ENCODE measurements at regions not wholly inside any gene's neighbourhood (a gene's known extent, or its start where the extent isn't known, plus 50 kb on each side); places are given as distances from the start of the nearest gene placed in this dataset.

GRCh38 chr9:88652876-88653275, 117.9 kb downstream of the NXNL2 start:
- H3K4me3 ChIP-seq (ENCODE audit: low read depth, poor library complexity, severe bottlenecking) = no peak overlapping the region
- TF ChIP-seq POLR2A (IDR thresholded peaks at IDR 0.05) (no peak), CTCF (IDR thresholded peaks at IDR 0.05) (no peak)
- no peak for DNase-seq (ENCODE audit: low spot score in 2 of 2)
- 58 to 64% methylated on average over 1 of the region's 1 CpG for WGBS, 2 donors
- intact Hi-C loops (cut with DNase I; ENCODE audit: low total_unique reads) = no loop called here

- no peak overlapping the region for H3K4me3 ChIP-seq (ENCODE audit: low read depth, poor library complexity, severe bottlenecking)
- intact Hi-C loops (cut with DNase I; ENCODE audit: low total_unique reads) = no loop called here
- TF ChIP-seq CTCF (IDR thresholded peaks at IDR 0.05) (no peak), POLR2A (IDR thresholded peaks at IDR 0.05) (no peak)
- DNase-seq (ENCODE audit: low spot score in 2 of 2) = no peak
- 48 to 56% methylated on average over 2 of the region's 2 CpGs for WGBS, 2 donors
Observed at GRCh38 chr9:88653406-88653805, 118.4 kb downstream of the NXNL2 start.

- no peak for DNase-seq (ENCODE audit: low spot score in 2 of 2)
- intact Hi-C loops (cut with DNase I; ENCODE audit: low total_unique reads) = no loop called here
- TF ChIP-seq CTCF (IDR thresholded peaks at IDR 0.05) (no peak), POLR2A (IDR thresholded peaks at IDR 0.05) (no peak)
- no peak overlapping the region for H3K4me3 ChIP-seq (ENCODE audit: low read depth, poor library complexity, severe bottlenecking)
- 63 to 65% methylated on average over 3 of the region's 3 CpGs for WGBS, 2 donors
Observed at GRCh38 chr9:88653911-88654310, 118.9 kb downstream of the NXNL2 start.

DNA sequence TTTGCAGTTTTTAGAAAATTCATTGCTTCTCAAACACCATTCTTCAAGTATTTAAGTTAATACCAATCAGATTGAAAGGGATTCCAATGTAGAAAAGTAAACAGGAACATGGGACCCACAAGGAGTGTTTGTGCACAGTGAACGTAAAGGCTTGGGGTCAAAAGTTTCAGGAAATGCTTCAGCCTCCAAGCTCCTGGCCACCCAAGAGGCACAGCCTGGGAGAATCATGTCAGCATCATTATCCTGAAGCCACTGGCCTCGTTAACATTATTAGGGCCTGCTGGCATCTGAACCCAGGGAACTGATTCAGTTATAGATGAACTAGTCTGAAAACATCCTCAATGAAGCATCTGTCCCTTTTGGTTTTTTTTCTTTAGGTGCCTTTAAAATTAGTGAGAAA, 122.9 kb downstream of the NXNL2 start:
- intact Hi-C loops (cut with DNase I; ENCODE audit: low total_unique reads) = loop anchor here (5.0 kb wide), 1 partner anchor 1056 kb away; no protein-coding TSS in a partner anchor
- no peak overlapping the region for H3K4me3 ChIP-seq (ENCODE audit: low read depth, poor library complexity, severe bottlenecking)
- 38 to 50% methylated on average over 2 of the region's 2 CpGs for WGBS, 2 donors
- TF ChIP-seq POLR2A (IDR thresholded peaks at IDR 0.05) = no peak
- no peak for DNase-seq (ENCODE audit: low spot score in 2 of 2)

DNA sequence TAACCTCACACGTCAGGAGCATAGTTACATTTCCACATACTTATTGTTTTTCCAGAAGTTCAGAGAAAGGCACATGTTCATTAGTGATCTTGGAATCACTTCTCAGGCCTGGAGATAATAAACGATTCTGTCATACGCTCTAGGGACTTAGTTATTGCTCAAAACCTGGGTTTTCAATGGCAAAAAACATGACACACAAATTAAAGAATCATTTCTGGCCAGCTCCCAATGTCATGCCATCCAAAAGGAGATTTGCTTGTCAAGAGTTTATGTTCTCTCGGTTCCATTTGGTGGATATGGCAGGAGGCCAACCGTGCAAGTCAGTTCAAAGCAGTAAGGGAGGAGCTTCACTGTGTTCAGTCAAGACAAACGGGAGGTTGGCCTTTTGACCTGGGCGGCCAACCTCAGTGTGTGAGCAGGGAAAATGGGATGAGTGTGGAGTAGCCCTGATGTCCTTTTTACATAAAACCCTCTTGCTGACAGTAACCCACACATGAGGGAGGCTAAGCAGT, 123.4 kb downstream of the NXNL2 start:
- intact Hi-C loops (cut with DNase I; ENCODE audit: low total_unique reads) = loop anchor here (5.0 kb wide), 1 partner anchor 1056 kb away; no protein-coding TSS in a partner anchor
- TF ChIP-seq POLR2A (IDR thresholded peaks at IDR 0.05) = no peak
- TF ChIP-seq CTCF (IDR thresholded peaks at IDR 0.05) = no peak
- WGBS, 2 donors = 14 to 20% methylated on average over 7 of the region's 7 CpGs
- H3K4me3 ChIP-seq (ENCODE audit: low read depth, poor library complexity, severe bottlenecking) = no peak overlapping the region
- DNase-seq (ENCODE audit: low spot score in 2 of 2) = peak in 1 of 2 donors; percentile 44

DNA sequence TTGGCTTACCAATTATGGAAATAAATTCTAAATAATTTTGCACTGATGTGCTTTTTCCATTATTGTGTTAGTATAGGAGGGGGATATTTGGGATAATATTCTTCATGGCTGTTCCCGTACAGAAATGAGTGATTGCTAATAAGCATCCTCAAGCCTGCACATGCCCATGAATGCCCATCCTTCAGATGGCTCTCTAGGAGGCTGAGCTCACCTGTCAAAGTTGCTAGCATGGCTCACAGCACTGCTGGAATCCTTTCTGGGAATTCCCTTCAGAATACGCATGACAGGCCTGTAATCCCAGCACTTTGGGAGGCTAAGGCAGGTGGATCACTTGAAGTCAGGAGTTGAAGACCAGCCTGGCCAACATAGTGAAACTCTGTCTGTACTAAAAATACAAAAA, 124.1 kb downstream of the NXNL2 start:
- DNase-seq (ENCODE audit: low spot score in 2 of 2) = no peak
- no peak overlapping the region for H3K4me3 ChIP-seq (ENCODE audit: low read depth, poor library complexity, severe bottlenecking)
- no peak for TF ChIP-seq POLR2A (IDR thresholded peaks at IDR 0.05)
- no peak for TF ChIP-seq CTCF (IDR thresholded peaks at IDR 0.05)
- intact Hi-C loops (cut with DNase I; ENCODE audit: low total_unique reads) = loop anchor here (5.0 kb wide), 1 partner anchor 1057 kb away; no protein-coding TSS in a partner anchor
- 61 to 70% methylated on average over 2 of the region's 2 CpGs for WGBS, 2 donors

Data from lower leg skin (tissue), 4 donors.